Loucy (cell line): ENCODE measurements at regions not wholly inside any gene's neighbourhood (a gene's known extent, or its start where the extent isn't known, plus 50 kb on each side); places are given as distances from the start of the nearest gene placed in this dataset.

Experiments used
- EZH2phosphoT487 ChIP-seq: fragments of 200-600 bp; IDR thresholded peaks from 2 replicates; pipeline ENCODE4 v1.6.1; 2018; ENCODE audit warnings: antibody characterized with exemption, mild to moderate bottlenecking, moderate library complexity, borderline replicate concordance
- TF ChIP-seq, protein P1 (sequence below): fragments of 200-600 bp; sonication (generic); conservative IDR thresholded peaks from 2 replicates; pipeline ENCODE4 v1.5.1; 2014; ENCODE audit warnings: mild to moderate bottlenecking, antibody characterized with exemption, low read length

DNA sequence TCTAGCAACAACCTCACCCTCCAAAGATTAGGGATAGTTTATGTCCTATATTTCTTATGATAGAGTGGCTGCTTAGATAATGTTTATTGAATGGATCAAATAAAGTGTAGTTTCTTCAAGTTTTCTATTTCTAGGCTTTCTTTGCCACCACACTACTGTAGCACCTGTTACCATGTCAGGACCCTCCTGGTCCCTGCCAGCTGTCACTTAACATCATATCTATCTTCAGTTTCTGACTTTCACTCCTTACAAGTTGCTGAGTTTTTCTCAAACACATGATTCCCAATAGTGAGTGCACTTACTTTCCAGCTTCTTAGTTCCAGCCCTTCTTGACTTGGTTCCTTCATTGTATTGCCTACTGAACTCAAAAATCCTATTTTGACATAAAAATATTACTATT, 593.9 kb upstream of the PITX2 start:
- TF ChIP-seq, protein P1, sequence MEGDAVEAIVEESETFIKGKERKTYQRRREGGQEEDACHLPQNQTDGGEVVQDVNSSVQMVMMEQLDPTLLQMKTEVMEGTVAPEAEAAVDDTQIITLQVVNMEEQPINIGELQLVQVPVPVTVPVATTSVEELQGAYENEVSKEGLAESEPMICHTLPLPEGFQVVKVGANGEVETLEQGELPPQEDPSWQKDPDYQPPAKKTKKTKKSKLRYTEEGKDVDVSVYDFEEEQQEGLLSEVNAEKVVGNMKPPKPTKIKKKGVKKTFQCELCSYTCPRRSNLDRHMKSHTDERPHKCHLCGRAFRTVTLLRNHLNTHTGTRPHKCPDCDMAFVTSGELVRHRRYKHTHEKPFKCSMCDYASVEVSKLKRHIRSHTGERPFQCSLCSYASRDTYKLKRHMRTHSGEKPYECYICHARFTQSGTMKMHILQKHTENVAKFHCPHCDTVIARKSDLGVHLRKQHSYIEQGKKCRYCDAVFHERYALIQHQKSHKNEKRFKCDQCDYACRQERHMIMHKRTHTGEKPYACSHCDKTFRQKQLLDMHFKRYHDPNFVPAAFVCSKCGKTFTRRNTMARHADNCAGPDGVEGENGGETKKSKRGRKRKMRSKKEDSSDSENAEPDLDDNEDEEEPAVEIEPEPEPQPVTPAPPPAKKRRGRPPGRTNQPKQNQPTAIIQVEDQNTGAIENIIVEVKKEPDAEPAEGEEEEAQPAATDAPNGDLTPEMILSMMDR = no peak
- no peak for TF ChIP-seq EZH2phosphoT487
